Hypothalamus (tissue), 51 donors: ENCODE measurements at regions not wholly inside any gene's neighbourhood (a gene's known extent, or its start where the extent isn't known, plus 50 kb on each side); places are given as distances from the start of the nearest gene placed in this dataset.
A peak's percentile ranks its signal among the peaks of the same experiment; 100 is the strongest.
"Not testable (repeated sequence)": the region's sequence is repeated elsewhere in the genome, so short reads cannot be mapped to it uniquely, and the experiment has no call there.

Source experiments
- DNase-seq, 51 donors: peaks; one replicate each; lab custom pipeline; 2025; lab: John Stamatoyannopoulos, UW

GRCh38 chr4:44996276-44996845 is 270.0 kb upstream of the GNPDA2 start:
- no peak for DNase-seq

- peak in 1 of 51 donors; percentile 0 for DNase-seq
Observed at GRCh38 chr4:44988011-44988410, 261.7 kb upstream of the GNPDA2 start.

DNA sequence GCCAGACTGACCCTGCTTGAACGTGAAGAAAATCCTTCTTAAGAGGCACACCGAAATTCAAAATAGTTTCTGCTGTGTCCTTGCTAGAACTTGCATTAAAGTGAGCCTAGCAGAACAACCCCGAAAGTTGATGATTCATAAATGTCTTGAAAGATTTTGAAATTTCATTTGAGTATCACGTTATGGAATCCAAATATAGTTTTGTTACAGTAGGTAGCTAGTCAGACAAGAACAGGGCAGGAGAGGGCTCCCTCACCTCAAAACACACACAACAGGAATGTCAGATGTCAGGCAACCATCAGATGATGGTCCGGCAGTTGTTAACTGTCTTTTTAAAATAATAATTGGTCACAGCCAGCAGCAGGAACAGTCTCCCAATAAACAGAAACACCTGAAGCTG is 259.6 kb upstream of the GNPDA2 start:
- DNase-seq = no peak

GRCh38 chr4:44985152-44985551 is 258.8 kb upstream of the GNPDA2 start:
- DNase-seq = no peak

GRCh38 chr4:44984083-44984482 is 257.7 kb upstream of the GNPDA2 start:
- no peak for DNase-seq

GRCh38 chr4:44983083-44983482 is 256.7 kb upstream of the GNPDA2 start:
- no peak for DNase-seq

GRCh38 chr4:44978020-44978419 is 251.7 kb upstream of the GNPDA2 start:
- no peak for DNase-seq

DNA sequence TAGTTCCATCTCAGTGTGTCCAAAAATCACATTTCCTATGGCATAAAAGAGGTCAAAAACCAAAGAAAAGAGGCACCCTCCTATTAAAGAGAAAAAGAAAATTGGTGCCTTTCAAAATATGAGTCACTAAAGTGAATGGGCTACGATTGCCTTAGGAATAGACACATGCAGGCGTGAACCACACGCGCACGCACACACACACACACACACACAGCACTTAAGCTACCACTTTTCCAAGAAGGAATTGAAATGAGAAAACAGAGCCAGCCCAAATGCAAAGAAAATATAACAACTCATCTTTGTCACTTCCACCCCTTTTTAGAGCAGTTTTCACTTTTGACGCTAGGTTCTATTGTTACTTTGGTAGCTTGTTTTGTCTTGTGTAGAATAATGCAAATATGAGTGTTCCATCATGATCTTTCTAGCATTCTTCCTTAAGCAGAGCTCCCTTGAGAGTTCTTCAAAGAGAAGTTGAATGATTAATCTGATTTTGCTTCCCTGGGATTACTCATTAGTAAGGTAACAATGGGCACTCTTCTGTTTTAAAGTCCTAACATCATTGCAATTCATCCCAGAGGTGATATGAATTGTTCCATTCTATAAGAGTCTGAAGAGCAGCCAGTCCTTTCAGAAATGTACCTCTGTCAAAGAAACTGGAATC is 239.2 kb upstream of the GNPDA2 start:
- no peak for DNase-seq

DNA sequence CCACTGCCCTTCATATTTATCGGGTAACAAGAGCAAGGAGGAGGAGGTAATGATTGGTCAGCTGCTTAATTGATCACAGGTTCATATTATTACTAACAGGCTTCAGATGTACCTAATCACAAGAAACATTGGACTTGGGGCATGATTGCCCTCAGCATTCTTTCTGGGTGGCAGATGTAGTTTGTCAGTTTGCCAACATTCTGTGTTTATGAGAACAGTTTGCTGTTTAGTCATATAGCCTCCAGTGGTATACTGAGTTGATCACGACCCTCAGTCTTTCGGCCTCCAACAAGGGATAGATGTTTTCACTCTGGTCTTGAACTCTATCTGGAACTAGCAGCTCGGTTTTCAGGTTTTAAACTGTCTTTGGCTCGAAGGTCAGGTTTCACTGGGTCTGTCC is 237.7 kb upstream of the GNPDA2 start:
- DNase-seq = not testable (repeated sequence)

- no peak for DNase-seq
Observed at GRCh38 chr4:44961001-44961755, 234.8 kb upstream of the GNPDA2 start.

DNA sequence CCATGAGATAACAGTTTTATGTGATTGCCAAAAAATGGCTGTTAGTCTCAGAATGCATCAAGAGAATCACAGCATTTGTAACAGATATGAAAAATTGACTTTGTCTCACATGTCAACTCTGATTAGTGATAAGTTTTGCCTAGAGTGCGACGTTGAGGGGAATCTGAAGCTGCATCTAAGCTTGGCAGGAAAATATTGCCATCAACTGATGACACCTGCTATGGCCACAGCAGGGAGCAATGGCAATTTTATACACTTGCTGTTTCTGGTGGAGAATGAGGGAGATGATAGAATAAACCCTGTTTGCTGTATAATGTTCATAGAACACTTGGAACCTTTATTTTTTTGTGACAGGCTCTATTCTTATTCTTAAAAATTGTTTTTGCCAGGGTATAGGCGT is 205.4 kb upstream of the GNPDA2 start:
- no peak for DNase-seq

DNA sequence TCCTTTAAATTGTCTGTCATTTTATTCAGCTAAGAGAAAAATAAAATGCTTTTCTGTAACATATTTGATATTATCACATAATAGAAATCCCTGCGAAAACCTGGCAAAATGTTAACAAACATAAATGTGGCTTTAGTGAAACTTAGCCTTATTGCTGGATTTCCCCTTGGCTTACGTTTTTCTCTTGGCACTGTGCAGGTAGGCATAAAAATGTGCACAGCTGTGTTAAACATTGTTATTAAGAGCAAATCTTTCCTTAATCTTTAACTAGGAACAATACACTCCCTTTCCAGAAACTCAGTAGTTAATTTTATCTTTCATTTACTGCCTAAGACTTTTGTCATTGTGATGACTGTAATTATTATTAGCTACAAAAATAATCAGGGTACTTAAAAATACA is 202.4 kb upstream of the GNPDA2 start:
- no peak for DNase-seq

GRCh38 chr4:44927399-44928380 is 201.3 kb upstream of the GNPDA2 start:
- DNase-seq = peak in 1 of 51 donors; percentile 8

DNA sequence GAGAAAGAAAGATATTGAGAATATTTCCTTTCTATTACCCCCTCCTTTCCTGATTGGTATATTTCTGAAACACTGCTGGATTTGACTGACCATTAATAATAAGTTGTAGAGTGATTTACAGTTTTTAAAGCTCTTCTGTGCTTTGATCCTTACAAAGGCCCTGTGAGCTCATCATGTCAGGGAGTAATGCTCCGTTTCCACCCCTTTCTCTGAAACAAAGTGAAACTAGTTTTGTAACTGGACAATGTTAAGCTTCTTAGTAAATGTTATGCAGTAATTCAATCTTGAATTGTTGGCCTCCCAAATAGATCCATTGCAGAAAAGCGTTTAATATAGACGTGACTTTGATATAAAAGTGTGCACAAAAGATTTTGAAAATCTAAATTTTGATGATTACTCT is 190.1 kb upstream of the GNPDA2 start:
- DNase-seq = no peak

DNA sequence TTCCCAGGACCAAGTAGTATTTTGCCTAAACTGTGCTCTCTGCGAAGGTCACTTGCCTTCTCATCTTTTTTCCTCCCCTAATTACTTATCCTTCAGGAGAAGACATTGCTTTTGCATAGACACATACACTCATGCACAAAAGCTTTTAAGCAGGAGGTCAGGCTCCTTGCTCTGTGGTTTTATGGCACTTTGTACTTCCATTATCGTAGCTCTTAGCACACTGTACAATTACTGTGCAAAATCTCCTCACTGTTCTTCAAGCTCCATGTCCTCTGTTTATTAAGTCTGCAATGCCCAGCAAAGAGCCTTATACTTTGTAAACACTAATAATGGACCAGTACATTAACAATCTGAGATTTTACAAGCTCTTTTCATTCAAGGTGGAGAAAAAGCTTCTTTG is 188.4 kb upstream of the GNPDA2 start:
- DNase-seq = no peak

GRCh38 chr4:44914223-44914622 is 187.9 kb upstream of the GNPDA2 start:
- no peak for DNase-seq

- peak in 1 of 51 donors; percentile 3 for DNase-seq
Observed at GRCh38 chr4:44912980-44913379, 186.6 kb upstream of the GNPDA2 start.

DNA sequence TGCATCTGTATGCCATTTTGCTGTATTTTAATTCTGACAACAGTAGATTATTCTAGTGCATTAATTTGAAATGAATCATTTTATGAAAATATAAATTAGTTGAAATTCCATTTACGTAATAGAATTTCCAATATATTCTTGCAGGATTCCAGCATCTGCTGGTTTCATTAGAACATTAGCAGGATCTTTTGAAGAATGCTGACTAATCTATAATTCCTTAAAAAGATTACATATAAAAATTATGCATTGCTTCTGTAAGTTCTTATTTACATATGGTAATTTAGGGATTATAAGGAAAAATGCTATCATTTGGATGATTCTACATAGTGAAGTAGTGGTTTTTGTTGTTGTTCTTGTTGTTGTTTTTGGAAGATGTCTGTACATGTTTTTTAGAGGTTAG is 182.2 kb upstream of the GNPDA2 start:
- DNase-seq = no peak

GRCh38 chr4:44872246-44872645 is 145.9 kb upstream of the GNPDA2 start:
- no peak for DNase-seq

GRCh38 chr4:44871133-44871532 is 144.8 kb upstream of the GNPDA2 start:
- no peak for DNase-seq

DNA sequence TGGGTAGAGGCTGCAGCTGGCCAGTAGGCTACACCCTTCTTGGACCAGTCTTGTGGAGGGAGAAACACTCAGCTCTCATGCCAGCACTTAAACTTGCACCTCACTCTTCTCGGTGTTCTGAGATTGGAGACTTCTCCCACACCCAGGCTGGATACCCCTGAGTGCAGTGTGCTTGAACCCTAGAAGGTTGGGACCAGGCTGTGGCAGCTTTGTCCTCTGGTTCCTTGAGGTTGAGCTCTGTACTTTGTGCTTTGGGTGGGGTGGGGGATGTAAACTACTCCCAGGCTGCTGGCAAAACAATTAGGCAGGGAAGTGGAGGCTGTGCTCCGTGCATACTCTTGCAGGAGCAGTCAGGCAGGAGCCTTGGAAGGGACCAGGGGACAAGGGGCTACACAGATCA is 143.6 kb upstream of the GNPDA2 start:
- no peak for DNase-seq
